ENCODE measurements at regions not wholly inside any gene's neighbourhood (a gene's known extent, or its start where the extent isn't known, plus 50 kb on each side); places are given as distances from the start of the nearest gene placed in this dataset.
"Not testable (repeated sequence)": the region's sequence is repeated elsewhere in the genome, so short reads cannot be mapped to it uniquely, and the experiment has no call there.

GRCh38 chr3:177257625-177258024 is 60.3 kb upstream of the TBL1XR1 start:
- no peak overlapping the region for H3K4me3 ChIP-seq (ENCODE audit: low read depth, low read length)
- no peak overlapping the region for H2AK5ac ChIP-seq (ENCODE audit: low read length)
- no peak overlapping the region for H3K18ac ChIP-seq (ENCODE audit: low read length)
- peaks cover 0 to 4% of the 10 kb centered on the region in 2 experiments for H3K4me1 ChIP-seq (ENCODE audit: control insufficient read depth in 1 of 2, insufficient read depth in 2 of 2, low read length in 2 of 2)
- H4K12ac ChIP-seq (ENCODE audit: low read depth, low read length) = no peak overlapping the region
- H3K27ac ChIP-seq (ENCODE audit: low read depth, low read length) = no peak overlapping the region
- H2BK120ac ChIP-seq (ENCODE audit: insufficient read depth, low read length, poor library complexity) = no peak overlapping the region
- H3K9ac ChIP-seq (ENCODE audit: low read length) = no peak overlapping the region
- H2BK12ac ChIP-seq (ENCODE audit: low read length) = no peak overlapping the region
- no peaks in the 10 kb centered on the region for H3K79me2 ChIP-seq (ENCODE audit: control insufficient read depth, insufficient read depth, low read length, poor library complexity)
- no peak overlapping the region for H3K23ac ChIP-seq (ENCODE audit: low read length)
- no peak for DNase-seq
- no peak overlapping the region for H3K4me2 ChIP-seq (ENCODE audit: low read length)
- no peak overlapping the region for H3K14ac ChIP-seq (ENCODE audit: low read length)
- no peaks in the 10 kb centered on the region for H3K9me3 ChIP-seq (ENCODE audit: insufficient read depth, low read depth, low read length)
- no peak overlapping the region for H4K8ac ChIP-seq (ENCODE audit: low read depth, low read length)
- no CpG with 5 or more reads among the region's 2 CpGs for WGBS (ENCODE audit: extremely low coverage, insufficient coverage, insufficient read length)
- no peak overlapping the region for H2BK5ac ChIP-seq (ENCODE audit: low read depth, low read length, poor library complexity)
- no peaks in the 10 kb centered on the region for H3K27me3 ChIP-seq (ENCODE audit: insufficient read depth, low read length)
- no peak overlapping the region for H4K91ac ChIP-seq (ENCODE audit: low read depth, low read length)
- no peak overlapping the region for H3K4ac ChIP-seq (ENCODE audit: low read depth, low read length)
- no peaks in the 10 kb centered on the region for H3K36me3 ChIP-seq (ENCODE audit: control insufficient read depth in 1 of 2, insufficient read depth in 2 of 2, low read length in 2 of 2)
- no peak overlapping the region for H2AFZ ChIP-seq (ENCODE audit: insufficient read depth, low read length, poor library complexity)
- no peaks in the 10 kb centered on the region for H3K79me1 ChIP-seq (ENCODE audit: low read length)

DNA sequence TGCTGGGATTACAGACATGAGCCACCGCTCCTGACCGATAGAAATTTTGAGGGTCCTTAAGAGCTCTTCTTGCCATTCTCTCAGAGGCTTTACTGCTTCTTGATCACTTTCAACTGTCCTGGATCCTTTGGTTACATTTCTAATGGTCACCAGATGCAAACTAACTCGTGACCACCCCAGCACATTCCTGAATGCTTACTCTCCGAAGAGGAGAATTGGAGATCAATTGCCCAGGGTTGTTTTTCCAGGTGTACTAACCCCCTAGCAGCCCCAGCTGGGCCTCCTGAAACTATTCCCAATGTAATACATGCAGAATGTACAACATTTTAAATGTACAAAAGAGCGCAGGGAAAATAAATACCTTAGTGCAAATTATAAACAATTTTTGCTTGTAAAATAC is 65.1 kb upstream of the TBL1XR1 start:
- Histone ChIP-seq H3K23ac (ENCODE audit: low read length) (no peak overlapping the region), H4K8ac (ENCODE audit: low read depth, low read length) (no peak overlapping the region), H3K14ac (ENCODE audit: low read length) (no peak overlapping the region), H3K4me3 (ENCODE audit: low read depth, low read length) (no peak overlapping the region), H3K36me3 (ENCODE audit: control insufficient read depth in 1 of 2, insufficient read depth in 2 of 2, low read length in 2 of 2) (no peaks in the 10 kb centered on the region), H2AK5ac (ENCODE audit: low read length) (no peak overlapping the region), H4K12ac (ENCODE audit: low read depth, low read length) (no peak overlapping the region), H3K27ac (ENCODE audit: low read depth, low read length) (no peak overlapping the region), H3K79me2 (ENCODE audit: control insufficient read depth, insufficient read depth, low read length, poor library complexity) (no peaks in the 10 kb centered on the region), H2BK5ac (ENCODE audit: low read depth, low read length, poor library complexity) (no peak overlapping the region), H3K79me1 (ENCODE audit: low read length) (peaks cover 6% of the 10 kb centered on the region), H3K9me3 (ENCODE audit: insufficient read depth, low read depth, low read length) (no peaks in the 10 kb centered on the region), H2AFZ (ENCODE audit: insufficient read depth, low read length, poor library complexity) (no peak overlapping the region), H2BK120ac (ENCODE audit: insufficient read depth, low read length, poor library complexity) (peak overlapping the region; percentile 8), H3K4me2 (ENCODE audit: low read length) (no peak overlapping the region), H2BK12ac (ENCODE audit: low read length) (no peak overlapping the region), H3K4me1 (ENCODE audit: control insufficient read depth in 1 of 2, insufficient read depth in 2 of 2, low read length in 2 of 2) (peaks cover 2 to 9% of the 10 kb centered on the region in 2 experiments), H3K18ac (ENCODE audit: low read length) (no peak overlapping the region), H3K4ac (ENCODE audit: low read depth, low read length) (no peak overlapping the region), H4K91ac (ENCODE audit: low read depth, low read length) (no peak overlapping the region), H3K9ac (ENCODE audit: low read length) (no peak overlapping the region), H3K27me3 (ENCODE audit: insufficient read depth, low read length) (no peaks in the 10 kb centered on the region)
- DNase-seq = no peak
- WGBS (ENCODE audit: extremely low coverage, insufficient coverage, insufficient read length) = no CpG with 5 or more reads among the region's 5 CpGs

- peak overlapping the region; percentile 59 for H2AFZ ChIP-seq (ENCODE audit: insufficient read depth, low read length, poor library complexity)
- WGBS (ENCODE audit: extremely low coverage, insufficient coverage, insufficient read length) = no CpG with 5 or more reads among the region's 8 CpGs
- no peak overlapping the region for H3K9ac ChIP-seq (ENCODE audit: low read length)
- H4K8ac ChIP-seq (ENCODE audit: low read depth, low read length) = peak overlapping the region; percentile 61
- H3K27me3 ChIP-seq (ENCODE audit: insufficient read depth, low read length) = no peaks in the 10 kb centered on the region
- H3K4ac ChIP-seq (ENCODE audit: low read depth, low read length) = peak overlapping the region; percentile 33
- peak overlapping the region; percentile 29 for H2AK5ac ChIP-seq (ENCODE audit: low read length)
- H3K4me1 ChIP-seq (ENCODE audit: control insufficient read depth in 1 of 2, insufficient read depth in 2 of 2, low read length in 2 of 2) = peaks cover 2 to 9% of the 10 kb centered on the region in 2 experiments
- no peak overlapping the region for H3K23ac ChIP-seq (ENCODE audit: low read length)
- H3K79me1 ChIP-seq (ENCODE audit: low read length) = peaks cover 6% of the 10 kb centered on the region
- H3K27ac ChIP-seq (ENCODE audit: low read depth, low read length) = no peak overlapping the region
- peak overlapping the region; percentile 44 for H4K12ac ChIP-seq (ENCODE audit: low read depth, low read length)
- peak overlapping the region; percentile 61 for H2BK120ac ChIP-seq (ENCODE audit: insufficient read depth, low read length, poor library complexity)
- H3K4me2 ChIP-seq (ENCODE audit: low read length) = no peak overlapping the region
- H2BK12ac ChIP-seq (ENCODE audit: low read length) = peak overlapping the region; percentile 69
- no peaks in the 10 kb centered on the region for H3K79me2 ChIP-seq (ENCODE audit: control insufficient read depth, insufficient read depth, low read length, poor library complexity)
- H3K18ac ChIP-seq (ENCODE audit: low read length) = peak overlapping the region; percentile 75
- no peaks in the 10 kb centered on the region for H3K9me3 ChIP-seq (ENCODE audit: insufficient read depth, low read depth, low read length)
- H3K36me3 ChIP-seq (ENCODE audit: control insufficient read depth in 1 of 2, insufficient read depth in 2 of 2, low read length in 2 of 2) = no peaks in the 10 kb centered on the region
- peak overlapping the region; percentile 66 for H4K91ac ChIP-seq (ENCODE audit: low read depth, low read length)
- H2BK5ac ChIP-seq (ENCODE audit: low read depth, low read length, poor library complexity) = peak overlapping the region; percentile 72
- DNase-seq = no peak
- H3K4me3 ChIP-seq (ENCODE audit: low read depth, low read length) = no peak overlapping the region
- peak overlapping the region; percentile 57 for H3K14ac ChIP-seq (ENCODE audit: low read length)
Measured at GRCh38 chr3:177263615-177264368, 66.5 kb upstream of the TBL1XR1 start.

- not testable (repeated sequence) for H4K91ac ChIP-seq (ENCODE audit: low read depth, low read length); H3K4me3 ChIP-seq (ENCODE audit: low read depth, low read length); H3K79me2 ChIP-seq (ENCODE audit: control insufficient read depth, insufficient read depth, low read length, poor library complexity); H3K36me3 ChIP-seq (ENCODE audit: control insufficient read depth in 1 of 2, insufficient read depth in 2 of 2, low read length in 2 of 2); H3K9ac ChIP-seq (ENCODE audit: low read length); H4K8ac ChIP-seq (ENCODE audit: low read depth, low read length); H3K4me2 ChIP-seq (ENCODE audit: low read length); H3K18ac ChIP-seq (ENCODE audit: low read length); H2BK120ac ChIP-seq (ENCODE audit: insufficient read depth, low read length, poor library complexity); H3K27me3 ChIP-seq (ENCODE audit: insufficient read depth, low read length); H3K9me3 ChIP-seq (ENCODE audit: insufficient read depth, low read depth, low read length); H2AK5ac ChIP-seq (ENCODE audit: low read length); H3K27ac ChIP-seq (ENCODE audit: low read depth, low read length); H3K4ac ChIP-seq (ENCODE audit: low read depth, low read length); H2BK12ac ChIP-seq (ENCODE audit: low read length); H3K23ac ChIP-seq (ENCODE audit: low read length); H2BK5ac ChIP-seq (ENCODE audit: low read depth, low read length, poor library complexity); H4K12ac ChIP-seq (ENCODE audit: low read depth, low read length); H3K79me1 ChIP-seq (ENCODE audit: low read length); H2AFZ ChIP-seq (ENCODE audit: insufficient read depth, low read length, poor library complexity); H3K14ac ChIP-seq (ENCODE audit: low read length); H3K4me1 ChIP-seq (ENCODE audit: control insufficient read depth in 1 of 2, insufficient read depth in 2 of 2, low read length in 2 of 2); DNase-seq
- no CpG with 5 or more reads among the region's 36 CpGs for WGBS (ENCODE audit: extremely low coverage, insufficient coverage, insufficient read length)
Measured at GRCh38 chr3:177271811-177272501, 74.7 kb upstream of the TBL1XR1 start.

All from trophoblast cell (in vitro differentiated cells and primary cell).